Keratinocyte (primary cell): ENCODE measurements at regions not wholly inside any gene's neighbourhood (a gene's known extent, or its start where the extent isn't known, plus 50 kb on each side); places are given as distances from the start of the nearest gene placed in this dataset.

Source experiments
- DNase-seq: peaks from one replicate; pipeline ENCODE4 v3.0.0-alpha.2; 2011; ENCODE audit warnings: low read depth, missing footprints, low spot score
- FAIRE-seq: peaks from 2 replicates; lab custom pipeline; 2011; peaks lifted over from hg19 to GRCh38; lab: Jason Lieb, UNC
- H2AFZ ChIP-seq: 2 replicates; pipeline ENCODE4 v1.6.0; 2012; ENCODE audit warnings: low read length, control low read depth, inconsistent platforms; ENCODE audit not compliant: control insufficient read depth
- H3K27ac ChIP-seq: 2 replicates; pipeline ENCODE4 v1.5.1; 2011; ENCODE audit warnings: low read length; ENCODE audit not compliant: control insufficient read depth, insufficient read depth
- H3K27me3 ChIP-seq: 3 replicates; pipeline ENCODE4 v1.6.0; 2011; ENCODE audit warnings: low read length; ENCODE audit not compliant: control insufficient read depth, insufficient read depth; ENCODE audit errors: extremely low read depth
- H3K36me3 ChIP-seq, 2 experiments: 2 replicates in 1 of 2; 3 replicates in 1 of 2; pipeline ENCODE4 v1.5.1; 2011; ENCODE audit warnings: low read length in 2 of 2, mild to moderate bottlenecking in 1 of 2; ENCODE audit not compliant: control insufficient read depth in 2 of 2, insufficient read depth in 2 of 2; ENCODE audit errors: extremely low read depth in 1 of 2
- H3K4me1 ChIP-seq: 3 replicates; pipeline ENCODE4 v1.5.1; 2011; ENCODE audit warnings: low read length; ENCODE audit not compliant: control insufficient read depth, insufficient read depth; ENCODE audit errors: extremely low read depth
- H3K4me2 ChIP-seq: 3 replicates; pipeline ENCODE4 v1.6.0; 2011; ENCODE audit warnings: low read depth, low read length; ENCODE audit not compliant: control insufficient read depth, insufficient read depth; ENCODE audit errors: extremely low read depth
- H3K4me3 ChIP-seq, 3 experiments: fragments of 200-600 bp in 1 of 3; sonication (generic) in 1 of 3; 2 replicates in 2 of 3; 3 replicates in 1 of 3; pipeline ENCODE4 v1.5.1; 2011 to 2016; ENCODE audit warnings: low read length in 3 of 3, mild to moderate bottlenecking in 3 of 3, control low read depth in 2 of 3, inconsistent platforms in 1 of 3, low read depth in 1 of 3, mixed read lengths in 1 of 3, mixed run types in 1 of 3, moderate library complexity in 1 of 3; ENCODE audit not compliant: control insufficient read depth in 2 of 3, insufficient read depth in 2 of 3; ENCODE audit errors: extremely low read depth in 1 of 3
- H3K79me2 ChIP-seq: 2 replicates; pipeline ENCODE4 v1.6.0; 2012; ENCODE audit warnings: low read length; ENCODE audit not compliant: control insufficient read depth, insufficient read depth
- H3K9ac ChIP-seq: 3 replicates; pipeline ENCODE4 v1.6.0; 2011; ENCODE audit warnings: low read length; ENCODE audit not compliant: control insufficient read depth, insufficient read depth; ENCODE audit errors: extremely low read depth
- H3K9me1 ChIP-seq: 3 replicates; pipeline ENCODE4 v1.6.0; 2011; ENCODE audit warnings: low read length; ENCODE audit not compliant: control insufficient read depth, insufficient read depth; ENCODE audit errors: extremely low read depth
- H3K9me3 ChIP-seq: 2 replicates; pipeline ENCODE4 v1.5.1; 2012; ENCODE audit warnings: low read depth, low read length; ENCODE audit not compliant: control insufficient read depth
- H4K20me1 ChIP-seq: 3 replicates; pipeline ENCODE4 v1.6.0; 2011; ENCODE audit warnings: low read length; ENCODE audit not compliant: control insufficient read depth, insufficient read depth; ENCODE audit errors: extremely low read depth
- CTCF ChIP-seq, 3 experiments: IDR thresholded peaks in 1 of 3; conservative IDR thresholded peaks in 1 of 3; optimal IDR thresholded peaks in 1 of 3; 2 replicates in 2 of 3; 3 replicates in 1 of 3; pipeline versions ENCODE3 to v1.5.1; 2011; ENCODE audit warnings: low read length in 3 of 3, mild to moderate bottlenecking in 3 of 3, moderate library complexity in 2 of 3, control low read depth in 1 of 3, inconsistent platforms in 1 of 3; ENCODE audit not compliant: insufficient read depth in 2 of 3; ENCODE audit errors: extremely low read depth in 1 of 3
- EZH2 ChIP-seq: IDR thresholded peaks from one replicate; pipeline ENCODE4 v1.6.1; 2012; ENCODE audit warnings: inconsistent platforms, mild to moderate bottlenecking, low read length, moderate library complexity
- dilution Hi-C: fragments of 300-500 bp; cut with MboI; formaldehyde crosslinking; loops from one replicate; pipeline ENCODE4 v1.7.0; 2020; ENCODE audit warnings: low sequenced_read_pairs; ENCODE audit not compliant: extremely low pct_ligation_motif_present

- DNase-seq = no peak
- no peak overlapping the region for H3K27ac ChIP-seq
- H3K9ac ChIP-seq = no peak overlapping the region
- H3K9me3 ChIP-seq = no peaks in the 10 kb centered on the region
- no peak overlapping the region for H2AFZ ChIP-seq
- FAIRE-seq = no peak
- H3K4me1 ChIP-seq = no peaks in the 10 kb centered on the region
- H4K20me1 ChIP-seq = no peaks in the 10 kb centered on the region
- no peaks in the 10 kb centered on the region for H3K36me3 ChIP-seq
- no peak overlapping the region for H3K4me3 ChIP-seq
- no peaks in the 10 kb centered on the region for H3K27me3 ChIP-seq
- no peaks in the 10 kb centered on the region for H3K79me2 ChIP-seq
- no peak overlapping the region for H3K4me2 ChIP-seq
- dilution Hi-C loops = no loop called here
- no peaks in the 10 kb centered on the region for H3K9me1 ChIP-seq
- no peak for TF ChIP-seq CTCF (optimal IDR thresholded peaks at IDR 0.05 in 1 of 3, IDR thresholded peaks at IDR 0.05 in 1 of 3, conservative IDR thresholded peaks at IDR 0.05 in 1 of 3; ENCODE audit: extremely low read depth in 1 of 3, insufficient read depth in 2 of 3, low read length in 3 of 3)
- no peak for TF ChIP-seq EZH2
These were observed 249.0 kb upstream of the CCL2 start for GRCh38 chr17:34006126-34006525.

GRCh38 chr17:34008125-34008524 is 247.0 kb upstream of the CCL2 start:
- Histone ChIP-seq H3K27me3 (no peaks in the 10 kb centered on the region), H3K79me2 (no peaks in the 10 kb centered on the region), H3K9me1 (no peaks in the 10 kb centered on the region), H3K36me3 (no peaks in the 10 kb centered on the region), H3K9me3 (no peaks in the 10 kb centered on the region), H3K4me2 (no peak overlapping the region), H3K4me3 (no peak overlapping the region), H3K27ac (no peak overlapping the region), H4K20me1 (no peaks in the 10 kb centered on the region), H3K4me1 (no peaks in the 10 kb centered on the region), H2AFZ (no peak overlapping the region), H3K9ac (no peak overlapping the region)
- TF ChIP-seq CTCF (optimal IDR thresholded peaks at IDR 0.05 in 1 of 3, IDR thresholded peaks at IDR 0.05 in 1 of 3, conservative IDR thresholded peaks at IDR 0.05 in 1 of 3; ENCODE audit: extremely low read depth in 1 of 3, insufficient read depth in 2 of 3, low read length in 3 of 3) = no peak
- TF ChIP-seq EZH2 = no peak
- no peak for DNase-seq
- dilution Hi-C loops = no loop called here
- no peak for FAIRE-seq
